Heart right ventricle (tissue), 16 donors: ENCODE measurements at regions not wholly inside any gene's neighbourhood (a gene's known extent, or its start where the extent isn't known, plus 50 kb on each side); places are given as distances from the start of the nearest gene placed in this dataset.

Experiments used
- ATAC-seq, 8 donors: fragments of 200-7000 bp; cut with Tn5 transposase; one replicate each; pipeline ENCODE4 v1.9.1; 2020; ENCODE audit warnings: mild to moderate bottlenecking in 8 of 8, moderate library complexity in 8 of 8, moderate number of reproducible peaks in 1 of 8
- DNase-seq, 2 donors: peaks; one replicate each; pipeline ENCODE4 v3.0.0-alpha.2; 2020
- H3K27ac ChIP-seq, 10 donors: fragments of 200-600 bp; sonication (generic) in 2 of 10; one replicate each; pipeline versions ENCODE4 v1.5.0 to v1.8.0; 2020 to 2022; ENCODE audit warnings: mild to moderate bottlenecking in 3 of 10
- H3K27me3 ChIP-seq, 7 donors: fragments of 200-600 bp; one replicate each; pipeline ENCODE4 v1.8.0; 2021 to 2022; ENCODE audit warnings: mild to moderate bottlenecking in 2 of 7
- H3K36me3 ChIP-seq, 9 donors: fragments of 200-600 bp; sonication (generic) in 1 of 9; one replicate each; pipeline versions ENCODE4 v1.5.0 to v1.8.0; 2020 to 2022; ENCODE audit warnings: mild to moderate bottlenecking in 2 of 9
- H3K4me1 ChIP-seq, 9 donors: fragments of 200-600 bp; sonication (generic) in 1 of 9; one replicate each; pipeline versions ENCODE4 v1.5.0 to v1.8.0; 2020 to 2022; ENCODE audit warnings: mild to moderate bottlenecking in 4 of 9
- H3K4me3 ChIP-seq, 10 donors: fragments of 200-600 bp; sonication (generic) in 2 of 10; one replicate each; pipeline versions ENCODE4 v1.5.0 to v1.8.0; 2020 to 2022; ENCODE audit warnings: mild to moderate bottlenecking in 7 of 10, moderate library complexity in 2 of 10
- H3K9me3 ChIP-seq, 11 donors: fragments of 200-600 bp in 10 of 11; sonication (generic) in 2 of 11; one replicate each; pipeline versions ENCODE4 v1.5.0 to v1.8.0; 2013 to 2022; ENCODE audit warnings: mild to moderate bottlenecking in 2 of 11, control low read depth in 1 of 11, moderate library complexity in 1 of 11
- CTCF ChIP-seq, 9 donors: fragments of 200-600 bp; sonication (generic) in 2 of 9; IDR thresholded peaks; one replicate each; pipeline versions ENCODE4 v1.5.0 to v1.8.0; 2021 to 2022; ENCODE audit warnings: antibody characterized with exemption in 9 of 9, mild to moderate bottlenecking in 5 of 9, moderate library complexity in 1 of 9
- WGBS, 2 donors: extraction: QIAGEN DNeasy Blood & Tissue Kit; methylation state at CpG; one replicate each; pipeline ENCODE4 v1.1.7; 2013; ENCODE audit warnings: inconsistent platforms in 1 of 2; 5-methylcytosine and 5-hydroxymethylcytosine counted together
- intact Hi-C, 10 donors: fragments of 100-400 bp; cut with DNase I; formaldehyde crosslinking; loops; one replicate each; pipeline versions ENCODE4 v1.11.1 to v1.14.2; 2022
- donor health status: Arrhythmogenic right ventricular cardiomyopathy.
- donor health status: ischemic (EF 13 %, LVEDD 7.1; RV severe dilation, severe dysfunction).
- donor health status: healthy with polysubstance abuse.
- donor health status: DM: no; HTN: yes; CAD: no.
- donor health status: DM: no; HTN: no; CAD: no.
- donor health status: ischemic (EF 25% LVEDD 6.9; RV normal size, moderate dysfunction).
- donor health status: ischemic (EF 25% LVEDD 5.7; RV mildly dilated, moderate dysfunction).
- donor health status: healthy.
- donor health status: DM: yes; HTN: yes; CAD: no.
- donor health status: Ischemic cardiomyopathy.
- donor health status: ischemic (EF 35%, LVEDD 5.7; RV mildly dilated, moderate dysfunction).
- donor health status: nonischemic (EF 11% LVEDD 7.7; RV severe dilation, severe dysfunction).
- donor health status: DM: yes; HTN: yes; CAD: no.
- donor health status: PGD.
- donor health status: ischemic (EF 29% LVEDD 5.4; RV normal size, mild dysfunction).
- donor health status: nonischemic (EF 23%, LVEDD 6.1; RV moderate dilation, normal function).

DNA sequence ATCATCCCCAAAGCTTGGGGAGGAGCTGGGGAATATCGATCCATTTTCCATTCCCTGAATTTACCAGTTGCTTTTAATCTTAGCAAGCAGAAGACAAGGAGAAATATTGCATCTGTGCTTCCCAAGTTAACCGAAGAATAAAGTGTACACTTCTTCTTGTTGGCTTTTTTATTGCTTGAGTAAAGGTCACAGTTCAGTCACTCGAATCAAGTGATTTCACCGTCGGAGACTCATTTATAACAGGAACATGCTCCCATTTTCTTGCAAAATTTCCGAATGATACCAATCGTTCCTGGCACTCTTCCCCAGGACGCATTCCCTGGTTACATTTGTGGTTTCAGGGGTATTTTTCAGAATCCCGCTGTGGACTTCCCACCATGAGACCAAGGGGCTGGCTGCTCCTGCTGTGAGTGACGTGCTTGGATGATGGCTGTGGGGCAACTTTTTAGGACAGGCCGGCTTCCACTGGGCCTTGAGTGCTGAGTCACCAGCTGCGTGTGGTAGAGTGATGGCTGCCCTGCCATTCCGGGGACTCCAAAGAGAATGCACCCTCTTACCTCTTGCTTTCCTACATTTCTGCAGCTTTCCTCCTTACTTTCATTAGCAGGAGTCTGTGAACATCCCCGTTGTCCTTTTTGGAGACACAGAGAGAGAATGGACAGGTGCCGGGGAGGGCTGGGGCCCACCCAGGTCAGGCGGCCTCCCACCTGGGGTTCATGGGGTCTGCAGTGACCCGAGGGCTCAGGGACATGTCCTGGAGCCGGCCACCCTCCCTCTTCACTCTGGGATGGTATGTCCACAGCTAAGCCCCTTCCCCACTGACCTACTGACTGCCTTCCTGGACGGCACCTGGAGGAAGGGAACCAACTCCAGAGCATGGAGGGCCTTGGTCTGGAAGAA, 60.7 kb upstream of the HDAC4 start:
- Histone ChIP-seq H3K36me3 (no peaks in the 10 kb centered on the region), H3K4me1 (peaks cover 0 to 29% (median 7%) of the 10 kb centered on the region in 9 donors), H3K9me3 (no peaks in the 10 kb centered on the region), H3K27me3 (peaks cover 0 to 22% (median 6%) of the 10 kb centered on the region in 7 donors), H3K27ac (no peak overlapping the region), H3K4me3 (no peak overlapping the region)
- WGBS, 2 donors = 85 to 89% methylated on average over 19 of the region's 19 CpGs
- ATAC-seq (no peak), DNase-seq (no peak)
- intact Hi-C loops = no loop called here
- TF ChIP-seq CTCF (IDR thresholded peaks at IDR 0.05) = no peak

DNA sequence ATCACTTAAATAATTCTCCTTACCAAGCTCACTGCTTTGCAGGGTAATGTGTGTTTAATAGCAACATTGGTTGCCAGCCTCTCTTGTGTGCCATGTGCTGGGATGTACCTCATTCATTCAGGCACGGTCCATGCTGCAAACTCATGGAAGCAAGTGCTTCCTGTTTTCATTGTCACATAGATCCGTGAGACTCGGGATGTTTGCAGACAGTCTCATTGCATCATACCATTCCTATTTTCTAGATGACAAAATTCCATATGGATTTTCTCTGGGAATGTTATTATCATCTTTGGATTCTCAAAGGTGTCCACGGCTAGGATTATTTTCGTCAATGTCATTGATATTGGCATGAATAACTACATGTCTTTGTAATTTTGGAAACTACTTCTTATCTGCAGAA, 60.0 kb upstream of the HDAC4 start:
- ATAC-seq (no peak), DNase-seq (no peak)
- Histone ChIP-seq H3K27me3 (peaks cover 0 to 27% (median 8%) of the 10 kb centered on the region in 7 donors), H3K9me3 (no peaks in the 10 kb centered on the region), H3K27ac (no peak overlapping the region), H3K4me3 (no peak overlapping the region), H3K4me1 (peaks cover 0 to 24% (median 7%) of the 10 kb centered on the region in 9 donors), H3K36me3 (no peaks in the 10 kb centered on the region)
- WGBS, 2 donors = 39 to 61% methylated on average over 5 of the region's 5 CpGs
- intact Hi-C loops = no loop called here
- no peak for TF ChIP-seq CTCF (IDR thresholded peaks at IDR 0.05)

GRCh38 chr2:239459606-239460005, 58.8 kb upstream of the HDAC4 start:
- TF ChIP-seq CTCF (IDR thresholded peaks at IDR 0.05) = no peak
- H3K27ac ChIP-seq = no peak overlapping the region
- H3K36me3 ChIP-seq = no peaks in the 10 kb centered on the region
- intact Hi-C loops = no loop called here
- 73 to 76% methylated on average over 10 of the region's 10 CpGs for WGBS, 2 donors
- ATAC-seq (no peak), DNase-seq (no peak)
- peaks cover 0 to 14% (median 7%) of the 10 kb centered on the region in 9 donors for H3K4me1 ChIP-seq
- H3K9me3 ChIP-seq = peaks cover 0 to 1% (median 0%) of the 10 kb centered on the region in 11 donors
- peaks cover 0 to 33% (median 8%) of the 10 kb centered on the region in 7 donors for H3K27me3 ChIP-seq
- H3K4me3 ChIP-seq = no peak overlapping the region

- intact Hi-C loops = no loop called here
Measured at GRCh38 chr2:239459056-239459455, 58.2 kb upstream of the HDAC4 start.

More at GRCh38 chr2:239459056-239459455, 58.2 kb upstream of the HDAC4 start:
- Histone ChIP-seq H3K27me3 (peaks cover 0 to 29% (median 8%) of the 10 kb centered on the region in 7 donors), H3K27ac (no peak overlapping the region), H3K4me3 (no peak overlapping the region), H3K4me1 (peaks cover 0 to 11% (median 5%) of the 10 kb centered on the region in 9 donors), H3K9me3 (peaks cover 0 to 7% (median 0%) of the 10 kb centered on the region in 11 donors), H3K36me3 (no peaks in the 10 kb centered on the region)
- no peak for ATAC-seq
- WGBS, 2 donors = 93 to 94% methylated on average over 6 of the region's 6 CpGs
- no peak for DNase-seq
- no peak for TF ChIP-seq CTCF (IDR thresholded peaks at IDR 0.05)
